ENCODE measurements at regions not wholly inside any gene's neighbourhood (a gene's known extent, or its start where the extent isn't known, plus 50 kb on each side); places are given as distances from the start of the nearest gene placed in this dataset.

GRCh38 chr5:63456279-63456678 is 506.0 kb downstream of the HTR1A start:
- Histone ChIP-seq H3K27me3 (ENCODE audit: control insufficient read depth, insufficient read depth, low read length) (no peaks in the 10 kb centered on the region), H3K27ac (ENCODE audit: insufficient read depth, low read length) (no peak overlapping the region), H4K20me1 (ENCODE audit: insufficient read depth, low read length) (no peaks in the 10 kb centered on the region), H3K36me3 (ENCODE audit: control insufficient read depth, insufficient read depth, low read length) (no peaks in the 10 kb centered on the region), H3K56ac (ENCODE audit: extremely low read depth, insufficient read depth, low read length) (no peak overlapping the region), H3K9me1 (ENCODE audit: insufficient read depth, low read length) (no peaks in the 10 kb centered on the region), H2BK15ac (ENCODE audit: low read depth, low read length) (no peak overlapping the region), H2BK5ac (ENCODE audit: low read depth, low read length, poor library complexity, severe bottlenecking) (no peak overlapping the region), H2AK5ac (ENCODE audit: low read depth, low read length) (no peak overlapping the region), H3K4me2 (ENCODE audit: low read depth, low read length) (no peak overlapping the region), H3K4me1 (ENCODE audit: control insufficient read depth, insufficient read depth, low read length) (no peaks in the 10 kb centered on the region), H3K14ac (replicated peaks; ENCODE audit: low read depth, low read length) (no peak overlapping the region), H4K8ac (ENCODE audit: low read depth in 2 of 2, low read length in 2 of 2) (no peak overlapping the region), H3K79me1 (ENCODE audit: low read depth in 1 of 2, low read length in 2 of 2) (no peaks in the 10 kb centered on the region), H4K91ac (ENCODE audit: insufficient read depth, low read depth, low read length) (no peak overlapping the region), H3K4ac (ENCODE audit: low read depth, low read length) (no peak overlapping the region), H3K18ac (ENCODE audit: low read depth, low read length) (no peak overlapping the region), H2BK120ac (ENCODE audit: low read depth, low read length) (no peak overlapping the region), H2AFZ (replicated peaks; ENCODE audit: low read length, poor library complexity) (no peak overlapping the region), H3K9me3 (ENCODE audit: control insufficient read depth, insufficient read depth, low read length) (peaks cover 10% of the 10 kb centered on the region; the same call in 1 of the 2 replicates), H3K23ac (ENCODE audit: low read depth, low read length) (no peak overlapping the region), H4K5ac (ENCODE audit: low read depth, low read length) (no peak overlapping the region), H3K4me3 (ENCODE audit: insufficient read depth, low read depth, low read length) (no peak overlapping the region), H3K9ac (ENCODE audit: low read depth, low read length) (no peak overlapping the region), H2AK9ac (replicated peaks; ENCODE audit: low read depth, low read length, poor library complexity) (no peak overlapping the region), H2BK20ac (ENCODE audit: low read depth, low read length) (no peak overlapping the region)
- TF ChIP-seq USF2 (IDR thresholded peaks at IDR 0.05; ENCODE audit: low read depth, low read length) (no peak), POLR2A (IDR thresholded peaks at IDR 0.05; ENCODE audit: low read depth, low read length) (no peak), MXI1 (IDR thresholded peaks at IDR 0.05; ENCODE audit: borderline replicate concordance, low read depth, low read length) (no peak), CTCF (conservative IDR thresholded peaks at IDR 0.05; ENCODE audit: low read depth, low read length) (no peak), ELK1 (IDR thresholded peaks at IDR 0.05; ENCODE audit: borderline replicate concordance, low read depth, low read length) (no peak), MAZ (IDR thresholded peaks at IDR 0.05; ENCODE audit: borderline replicate concordance, low read depth, low read length) (no peak), RFX5 (IDR thresholded peaks at IDR 0.05; ENCODE audit: low read depth, low read length) (no peak), NFE2L2 (IDR thresholded peaks at IDR 0.05; ENCODE audit: low read depth, low read length) (no peak)
- DNase-seq (no peak), ATAC-seq (ENCODE audit: low read depth) (no peak)
- in situ Hi-C loops (cut with MboI; ENCODE audit: low sequenced_read_pairs) (no loop called here), intact Hi-C loops (cut with micrococcal nuclease) (no loop called here), dilution Hi-C loops (cut with HindIII; ENCODE audit: low sequenced_read_pairs, unreplicated experiment) (no loop called here)
- ChIA-PET POLR2A (ENCODE audit: unreplicated experiment) (no interaction called here), CTCF (no interaction called here)
- WGBS, 2 experiments (ENCODE audit: extremely low coverage in 2 of 2, insufficient read length in 1 of 2): no CpG with 5 or more reads among the region's 1 CpG
- no TSS peak for BruUV-seq (replicated peaks)

All from IMR-90 (cell line).